A549 (cell line): ENCODE measurements at regions not wholly inside any gene's neighbourhood (a gene's known extent, or its start where the extent isn't known, plus 50 kb on each side); places are given as distances from the start of the nearest gene placed in this dataset.

Source experiments
- ATAC-seq, 2 experiments: fragments of 200-7000 bp in 1 of 2; fragments of >200 bp in 1 of 2; cut with Nextera tagmentation in 1 of 2; cut with Tn5 transposase in 1 of 2; 3 replicates each; pipeline versions ENCODE4 v1.8.0 to v1.9.1; 2018 to 2020; ENCODE audit warnings: mild to moderate bottlenecking in 1 of 2, moderate library complexity in 1 of 2
- CTCF ChIA-PET: fragments of 300-600 bp; sonication (Branson Sonifier 250); formaldehyde crosslinking; extraction: SDS; loops from one replicate; lab custom pipeline; 2021; ENCODE audit warnings: antibody characterized with exemption, inconsistent platforms; lab: Yijun Ruan, JAX
- POLR2A ChIA-PET: fragments of 350-600 bp; formaldehyde crosslinking; extraction: SDS; loops from one replicate; lab custom pipeline; 2021; ENCODE audit warnings: antibody characterized with exemption, inconsistent platforms; lab: Yijun Ruan, JAX
- DNase-seq, 2 experiments: peaks; one replicate each; pipeline versions ENCODE4 v3.0.0 to v3.0.0-alpha.2; 2011 to 2016; ENCODE audit warnings: low read depth in 1 of 2, low spot score in 1 of 2
- FAIRE-seq: peaks from 2 replicates; lab custom pipeline; 2011; peaks lifted over from hg19 to GRCh38; lab: Jason Lieb, UNC
- H3K27ac ChIP-seq, 2 experiments: fragments of >200 bp; sonication (Bioruptor Twin); formaldehyde crosslinking; 3 replicates each; pipeline ENCODE4 v1.5.1; 2016 to 2017
- H3K4me1 ChIP-seq: fragments of >200 bp; sonication (Bioruptor Twin); formaldehyde crosslinking; 3 replicates; pipeline ENCODE4 v1.6.1; 2016
- H3K4me2 ChIP-seq: fragments of >200 bp; sonication (Bioruptor Twin); formaldehyde crosslinking; 3 replicates; pipeline ENCODE4 v1.6.1; 2016
- H3K4me3 ChIP-seq: fragments of >200 bp; sonication (Bioruptor Twin); formaldehyde crosslinking; 3 replicates; pipeline ENCODE4 v1.5.1; 2016
- H3K9me3 ChIP-seq: fragments of >200 bp; sonication (Bioruptor Twin); formaldehyde crosslinking; 3 replicates; pipeline ENCODE4 v1.6.1; 2016
- ATOH8 ChIP-seq: fragments of 250-450 bp; sonication (Bioruptor Pico); IDR thresholded peaks from 2 replicates; pipeline ENCODE4 v1.5.0; 2020; ENCODE audit warnings: low read depth, mild to moderate bottlenecking, moderate library complexity
- BCL3 ChIP-seq: fragments of >200 bp; sonication (Bioruptor Twin); formaldehyde crosslinking; IDR thresholded peaks from 3 replicates; pipeline ENCODE4 v1.6.1; 2016
- CBX2 ChIP-seq: fragments of 200-600 bp; sonication (generic); IDR thresholded peaks from 2 replicates; pipeline ENCODE4 v1.6.1; 2016; ENCODE audit warnings: low read depth, mild to moderate bottlenecking, borderline replicate concordance
- CBX8 ChIP-seq: fragments of 200-600 bp; sonication (generic); IDR thresholded peaks from 2 replicates; pipeline ENCODE4 v1.6.1; 2016
- CEBPB ChIP-seq, 2 experiments: fragments of >200 bp in 1 of 2; sonication (Bioruptor Twin) in 1 of 2; formaldehyde crosslinking in 1 of 2; IDR thresholded peaks; 2 replicates each; pipeline ENCODE4 v1.6.1; 2012 to 2016
- CHD2 ChIP-seq: fragments of 150-350 bp; IDR thresholded peaks from 2 replicates; pipeline ENCODE4 v1.6.1; 2014; ENCODE audit warnings: low read length; ENCODE audit not compliant: partially characterized antibody
- CTCF ChIP-seq: fragments of >200 bp; sonication (Bioruptor Twin); formaldehyde crosslinking; IDR thresholded peaks from 3 replicates; pipeline ENCODE4 v1.5.1; 2016
- EHF ChIP-seq: fragments of 250-450 bp; sonication (Bioruptor Pico); IDR thresholded peaks from 2 replicates; pipeline ENCODE4 v1.5.0; 2020; ENCODE audit warnings: mild to moderate bottlenecking
- EP300 ChIP-seq, 2 experiments: fragments of >200 bp; sonication (Bioruptor Twin); formaldehyde crosslinking; IDR thresholded peaks; 2 replicates in 1 of 2; 3 replicates in 1 of 2; pipeline ENCODE4 v1.6.1; 2016 to 2017
- ESRRA ChIP-seq: fragments of 150-350 bp; IDR thresholded peaks from 2 replicates; pipeline ENCODE4 v1.6.1; 2014; ENCODE audit warnings: mild to moderate bottlenecking, low read length, borderline replicate concordance
- FOSB ChIP-seq: fragments of 250-450 bp; sonication (Bioruptor Pico); IDR thresholded peaks from 2 replicates; pipeline ENCODE4 v1.5.0; 2020; ENCODE audit warnings: mild to moderate bottlenecking, moderate library complexity
- FOSL2 ChIP-seq, 2 experiments: fragments of 450-650 bp in 1 of 2; fragments of >200 bp in 1 of 2; sonication (Bioruptor Twin) in 1 of 2; formaldehyde crosslinking; IDR thresholded peaks; 2 replicates each; pipeline versions ENCODE4 v1.5.0 to v1.6.1; 2016 to 2020; ENCODE audit warnings: mild to moderate bottlenecking in 1 of 2, moderate library complexity in 1 of 2
- HES2 ChIP-seq: fragments of >200 bp; sonication (Bioruptor Twin); formaldehyde crosslinking; IDR thresholded peaks from 2 replicates; pipeline ENCODE4 v1.6.1; 2016
- HEYL ChIP-seq: fragments of 250-450 bp; sonication (Bioruptor Pico); IDR thresholded peaks from 2 replicates; pipeline ENCODE4 v1.8.0; 2021; ENCODE audit warnings: mild to moderate bottlenecking, moderate library complexity
- HOXA7 ChIP-seq: fragments of 250-450 bp; sonication (Bioruptor Pico); IDR thresholded peaks from 2 replicates; pipeline ENCODE4 v1.5.0; 2020; ENCODE audit warnings: mild to moderate bottlenecking, moderate library complexity
- JUNB ChIP-seq: fragments of >200 bp; sonication (Bioruptor Twin); formaldehyde crosslinking; IDR thresholded peaks from 2 replicates; pipeline ENCODE4 v1.6.1; 2016
- MAFK ChIP-seq: fragments of 450-650 bp; IDR thresholded peaks from 2 replicates; pipeline ENCODE4 v1.6.1; 2014; ENCODE audit not compliant: partially characterized antibody
- MAX ChIP-seq: IDR thresholded peaks from 2 replicates; pipeline ENCODE4 v1.6.1; 2012
- MAZ ChIP-seq: fragments of 150-350 bp; IDR thresholded peaks from 2 replicates; pipeline ENCODE4 v1.6.1; 2014; ENCODE audit warnings: antibody characterized with exemption, low read depth, low read length, borderline replicate concordance
- MYC ChIP-seq: IDR thresholded peaks from 2 replicates; pipeline ENCODE4 v1.6.1; 2012; ENCODE audit warnings: mild to moderate bottlenecking, inconsistent platforms, low read length, improper control_type of control experiment, borderline replicate concordance
- NFE2L2 ChIP-seq: fragments of 150-350 bp; conservative IDR thresholded peaks from 2 replicates; pipeline ENCODE4 v1.6.1; 2014; ENCODE audit warnings: low read length
- NPAS2 ChIP-seq: fragments of 250-450 bp; sonication (Bioruptor Pico); IDR thresholded peaks from 2 replicates; pipeline ENCODE4 v1.8.0; 2022; ENCODE audit warnings: mild to moderate bottlenecking, moderate library complexity, borderline replicate concordance
- NR3C1 ChIP-seq: fragments of >200 bp; sonication (Bioruptor Twin); formaldehyde crosslinking; IDR thresholded peaks from 3 replicates; pipeline ENCODE4 v1.6.1; 2017
- POLR2AphosphoS2 ChIP-seq: conservative IDR thresholded peaks from 2 replicates; pipeline ENCODE4 v1.6.1; 2012; ENCODE audit warnings: low read length, improper control_type of control experiment, inconsistent platforms
- RAD21 ChIP-seq, 2 experiments: fragments of >200 bp in 1 of 2; sonication (Bioruptor Twin) in 1 of 2; formaldehyde crosslinking in 1 of 2; IDR thresholded peaks in 1 of 2; conservative IDR thresholded peaks in 1 of 2; 2 replicates in 1 of 2; 3 replicates in 1 of 2; pipeline ENCODE4 v1.6.1; 2012 to 2018; ENCODE audit warnings: inconsistent platforms in 1 of 2
- RCOR1 ChIP-seq: fragments of 150-350 bp; IDR thresholded peaks from 2 replicates; pipeline ENCODE4 v1.6.1; 2014; ENCODE audit warnings: antibody characterized with exemption, low read length, low read depth
- REST ChIP-seq: fragments of 200-600 bp; sonication (generic); IDR thresholded peaks from 2 replicates; pipeline ENCODE4 v1.6.1; 2016; ENCODE audit warnings: antibody characterized with exemption, mild to moderate bottlenecking, moderate library complexity
- RFX5 ChIP-seq: fragments of 450-650 bp; IDR thresholded peaks from 2 replicates; pipeline ENCODE4 v1.7.1; 2014; ENCODE audit warnings: antibody characterized with exemption, mild to moderate bottlenecking, moderate library complexity
- ZC3H11A ChIP-seq: fragments of 450-650 bp; IDR thresholded peaks from 2 replicates; pipeline ENCODE4 v1.6.1; 2014; ENCODE audit warnings: antibody characterized with exemption, mild to moderate bottlenecking
- whole genome bisulfite sequencing: methylation state at CpG from one replicate; pipeline ENCODE4 v1.1.6; 2017; ENCODE audit errors: missing lambda C conversion rate; 5-methylcytosine and 5-hydroxymethylcytosine counted together

GRCh38 chr1:22332424-22332717, 119.3 kb upstream of the ZBTB40 start:
- CTCF ChIA-PET = interaction anchor here (1.3 kb wide), 1 partner anchor 310 kb away, joined by 4 read pairs; no protein-coding TSS in a partner anchor
- ATAC-seq = no peak

GRCh38 chr1:22332795-22333499, 118.7 kb upstream of the ZBTB40 start:
- CTCF ChIA-PET = interaction anchor here (1.3 to 1.6 kb wide), 2 partner anchors 12 to 309 kb away, joined by 3 to 4 read pairs; no protein-coding TSS in a partner anchor
- H3K4me1 ChIP-seq = peaks cover 8% of the 10 kb centered on the region
- ATAC-seq (peak; percentile 59 to 70; a peak in 3 of 6 replicates), FAIRE-seq (no peak), DNase-seq (peak; percentile 36 to 53)
- H3K9me3 ChIP-seq = no peaks in the 10 kb centered on the region
- POLR2A ChIA-PET = no interaction called here
- no peak overlapping the region for H3K4me3 ChIP-seq
- H3K27ac ChIP-seq = peak overlapping the region in 1 of 2 experiments; percentile 60; a peak in 2 of 6 replicates
- WGBS = 50% methylated on average over 6 of the region's 6 CpGs
- H3K4me2 ChIP-seq = peak overlapping the region; percentile 33; the same call in 2 of the 3 replicates
- TF ChIP-seq RCOR1 (no peak), NR3C1 (no peak), CHD2 (no peak), NFE2L2 (0 out of 2 replicates have a peak, but pooled peaks have one; percentile 25), FOSL2 (IDR thresholded peaks at IDR 0.05) (no peak), FOSL2 (CRISPR knock-in tag; IDR thresholded peaks at IDR 0.05) (peak; percentile 17; the same call in 1 of the 2 replicates), JUNB (no peak), ZC3H11A (no peak), CBX2 (no peak), EP300 (IDR thresholded peaks at IDR 0.05) (no peak), ESRRA (peak; percentile 92), FOSB (no peak), RAD21 (conservative IDR thresholded peaks at IDR 0.05 in 1 of 2, IDR thresholded peaks at IDR 0.05 in 1 of 2) (no peak), BCL3 (no peak), MAFK (peak; percentile 11), RFX5 (no peak), ATOH8 (CRISPR knock-in tag) (no peak), MAZ (no peak), CBX8 (no peak), HES2 (no peak), HOXA7 (CRISPR knock-in tag) (no peak), POLR2AphosphoS2 (no peak), HEYL (CRISPR knock-in tag) (no peak), EHF (no peak), REST (no peak), NPAS2 (no peak), CEBPB (IDR thresholded peaks at IDR 0.05) (no peak), CTCF (no peak), MYC (no peak)

More at GRCh38 chr1:22332424-22332717, 119.3 kb upstream of the ZBTB40 start:
- WGBS = 81% methylated on average over 2 of the region's 4 CpGs
- Histone ChIP-seq H3K4me2 (no peak overlapping the region), H3K9me3 (no peaks in the 10 kb centered on the region), H3K4me1 (peaks cover 8% of the 10 kb centered on the region), H3K27ac (peak overlapping the region in 1 of 2 experiments; percentile 60; a peak in 1 of 6 replicates), H3K4me3 (no peak overlapping the region)
- POLR2A ChIA-PET = no interaction called here
- TF ChIP-seq MAX (no peak), ESRRA (no peak)
- DNase-seq = no peak
- no peak for FAIRE-seq
